Upper lobe of left lung (tissue), 4 donors: ENCODE measurements at regions not wholly inside any gene's neighbourhood (a gene's known extent, or its start where the extent isn't known, plus 50 kb on each side); places are given as distances from the start of the nearest gene placed in this dataset.

ENCODE experiments used
- EP300 ChIP-seq, 4 donors: sonication (generic); formaldehyde crosslinking; IDR thresholded peaks; one replicate each; pipeline ENCODE4 v1.5.1; 2017; ENCODE audit warnings: antibody characterized with exemption in 4 of 4, control low read depth in 2 of 4
- POLR2A ChIP-seq, 4 donors: fragments of 450-650 bp; IDR thresholded peaks; one replicate each; pipeline ENCODE4 v1.5.1; 2016 to 2017; ENCODE audit warnings: antibody characterized with exemption in 4 of 4, mild to moderate bottlenecking in 2 of 4
- TF ChIP-seq, protein P1 (sequence below), 6 experiments: fragments of 450-650 bp in 4 of 6; fragments of 200-600 bp in 2 of 6; sonication (generic) in 2 of 6; IDR thresholded peaks; one replicate each; pipeline ENCODE4 v1.5.1; 2016 to 2019; ENCODE audit warnings: antibody characterized with exemption in 6 of 6

DNA sequence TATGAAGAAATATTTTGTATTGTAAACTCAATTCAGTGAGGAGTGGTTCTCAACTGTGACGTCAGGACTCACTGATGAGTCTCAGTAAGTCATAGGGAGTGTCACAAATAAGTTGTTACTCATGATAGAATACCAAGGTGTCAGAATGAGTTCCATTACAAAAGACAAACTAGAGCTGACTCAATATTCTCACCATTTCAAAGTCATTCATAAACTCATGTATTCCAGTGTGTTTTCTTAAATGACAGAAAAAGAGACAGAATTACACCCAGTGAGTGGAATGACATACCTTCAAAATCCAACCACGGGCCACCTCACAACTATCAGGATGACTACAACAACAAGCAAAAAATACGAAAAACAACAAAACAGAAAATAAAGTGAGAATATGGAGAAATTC is 321.5 kb downstream of the ENC1 start:
- TF ChIP-seq, protein P1, sequence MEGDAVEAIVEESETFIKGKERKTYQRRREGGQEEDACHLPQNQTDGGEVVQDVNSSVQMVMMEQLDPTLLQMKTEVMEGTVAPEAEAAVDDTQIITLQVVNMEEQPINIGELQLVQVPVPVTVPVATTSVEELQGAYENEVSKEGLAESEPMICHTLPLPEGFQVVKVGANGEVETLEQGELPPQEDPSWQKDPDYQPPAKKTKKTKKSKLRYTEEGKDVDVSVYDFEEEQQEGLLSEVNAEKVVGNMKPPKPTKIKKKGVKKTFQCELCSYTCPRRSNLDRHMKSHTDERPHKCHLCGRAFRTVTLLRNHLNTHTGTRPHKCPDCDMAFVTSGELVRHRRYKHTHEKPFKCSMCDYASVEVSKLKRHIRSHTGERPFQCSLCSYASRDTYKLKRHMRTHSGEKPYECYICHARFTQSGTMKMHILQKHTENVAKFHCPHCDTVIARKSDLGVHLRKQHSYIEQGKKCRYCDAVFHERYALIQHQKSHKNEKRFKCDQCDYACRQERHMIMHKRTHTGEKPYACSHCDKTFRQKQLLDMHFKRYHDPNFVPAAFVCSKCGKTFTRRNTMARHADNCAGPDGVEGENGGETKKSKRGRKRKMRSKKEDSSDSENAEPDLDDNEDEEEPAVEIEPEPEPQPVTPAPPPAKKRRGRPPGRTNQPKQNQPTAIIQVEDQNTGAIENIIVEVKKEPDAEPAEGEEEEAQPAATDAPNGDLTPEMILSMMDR (IDR thresholded peaks at IDR 0.05): no peak
- no peak for TF ChIP-seq POLR2A (IDR thresholded peaks at IDR 0.05)
- TF ChIP-seq EP300 (IDR thresholded peaks at IDR 0.05): no peak
